NCI-H1930 (cell line): ENCODE measurements at regions not wholly inside any gene's neighbourhood (a gene's known extent, or its start where the extent isn't known, plus 50 kb on each side); places are given as distances from the start of the nearest gene placed in this dataset.

Experiments used
- DNase-seq, 2 experiments: peaks; one replicate each; lab custom pipeline; 2025; lab: John Stamatoyannopoulos, UW

DNA sequence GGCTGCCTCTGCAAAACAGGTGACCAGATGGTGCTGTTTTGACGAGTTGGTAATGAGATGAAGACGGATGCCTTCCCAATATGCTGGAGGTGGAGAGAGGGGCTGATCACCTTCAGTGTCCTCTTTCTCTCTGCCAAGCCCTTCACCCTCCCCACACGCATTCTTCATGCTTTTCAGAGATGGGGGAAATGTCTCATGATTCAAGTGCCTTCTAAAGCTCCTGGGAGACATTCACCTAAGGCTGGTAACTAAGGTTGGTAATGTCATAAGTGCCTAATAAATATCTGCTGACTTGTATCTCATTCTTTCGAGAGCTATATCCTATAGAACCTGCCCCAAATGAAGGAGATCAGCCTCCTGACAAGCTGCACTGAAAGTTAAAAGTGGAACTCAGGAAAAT is 86.2 kb upstream of the MBNL2 start:
- DNase-seq = no peak

DNA sequence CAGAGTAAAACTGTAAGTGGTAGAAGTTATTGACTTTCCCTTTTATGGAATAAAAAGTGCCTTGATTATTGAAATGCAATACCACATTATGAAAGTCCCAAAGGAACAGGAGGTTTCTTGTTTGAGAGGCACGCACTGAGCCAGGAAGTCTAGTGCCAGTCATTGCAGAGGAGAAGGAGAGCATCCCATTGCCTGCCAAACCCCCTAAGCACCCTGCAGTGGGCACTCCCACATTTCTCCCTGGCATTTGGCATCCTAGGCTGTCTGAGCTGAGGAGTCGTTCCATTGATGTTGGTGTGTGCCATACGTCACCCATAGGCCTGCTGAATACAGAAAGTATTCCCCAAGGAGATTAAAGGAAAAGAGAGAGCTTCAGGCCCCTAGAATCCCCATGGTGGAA is 85.7 kb upstream of the MBNL2 start:
- no peak for DNase-seq

DNA sequence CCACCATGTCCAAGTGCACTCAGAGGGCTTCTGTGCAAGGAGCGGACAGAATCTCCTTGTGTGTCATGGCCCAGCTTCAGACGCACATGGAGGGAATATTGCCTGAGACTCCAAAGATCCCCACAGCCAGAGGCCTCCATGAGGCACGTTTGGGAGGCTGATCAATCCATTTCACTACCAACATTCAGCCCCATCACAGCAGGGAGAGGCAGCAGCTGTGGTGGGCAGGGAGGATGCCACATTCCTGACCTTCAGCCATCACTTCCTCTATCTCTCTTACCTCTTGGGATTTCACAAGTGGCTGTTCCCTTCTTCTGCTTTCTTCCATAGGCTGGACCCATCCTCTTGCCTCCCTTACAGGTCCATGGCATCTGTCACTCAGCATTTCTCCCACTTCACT is 82.4 kb upstream of the MBNL2 start:
- DNase-seq = no peak

DNA sequence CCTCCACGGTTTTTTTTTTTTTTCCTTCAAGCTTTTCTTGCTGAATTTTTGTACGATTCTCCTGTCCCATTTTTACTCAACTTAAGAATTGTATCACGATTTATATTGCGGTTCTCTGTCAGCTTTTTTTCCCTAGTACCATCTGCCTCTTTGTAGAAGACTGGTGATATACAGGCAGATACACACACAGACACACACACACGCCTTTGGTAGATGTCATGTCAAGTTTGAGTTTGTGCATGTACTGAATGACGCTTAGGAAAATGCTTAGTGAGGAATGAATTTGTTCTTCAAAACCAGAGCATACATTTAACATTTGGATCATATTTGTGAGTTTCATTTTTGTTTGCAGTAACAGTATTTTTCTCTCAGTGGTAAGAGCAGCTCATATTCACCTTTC is 82.0 kb upstream of the MBNL2 start:
- no peak for DNase-seq

DNA sequence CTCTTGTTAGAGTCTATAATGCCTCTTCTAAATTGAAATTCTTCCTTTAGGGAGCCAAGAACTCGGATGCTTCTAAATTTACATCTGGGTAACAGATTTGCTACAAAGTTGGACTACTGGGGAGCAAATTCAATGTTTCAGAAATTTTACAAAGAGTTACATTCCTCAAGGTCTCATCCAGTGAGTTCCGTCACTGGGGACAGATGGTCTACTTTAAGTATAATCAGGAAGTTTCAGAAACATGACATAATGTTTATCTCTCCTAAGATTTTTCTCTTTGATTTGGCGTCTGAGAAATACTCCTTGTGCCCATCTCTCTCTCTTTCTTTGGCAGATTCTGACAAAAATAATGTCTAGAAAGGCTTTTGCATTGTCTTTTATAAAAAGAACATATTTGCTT is 81.5 kb upstream of the MBNL2 start:
- DNase-seq = no peak

DNA sequence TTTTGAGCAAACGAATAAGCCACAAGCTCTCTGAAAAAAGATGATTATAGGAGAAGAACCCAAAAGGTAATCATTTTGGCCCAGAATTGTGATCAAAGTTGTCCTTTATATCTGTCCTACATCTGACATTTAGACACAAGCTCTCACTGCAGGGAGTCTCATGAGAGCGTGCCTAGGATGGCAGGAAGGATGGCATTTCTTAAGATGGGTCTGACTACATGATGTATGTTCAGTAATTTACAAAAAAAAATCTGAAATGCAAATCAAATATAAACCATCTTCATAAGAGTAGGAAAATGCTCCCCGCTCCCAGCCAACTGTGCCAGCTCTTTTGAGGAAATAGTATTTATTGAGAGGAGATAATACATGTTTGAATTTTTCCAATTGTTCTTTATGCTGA is 81.0 kb upstream of the MBNL2 start:
- DNase-seq = no peak

DNA sequence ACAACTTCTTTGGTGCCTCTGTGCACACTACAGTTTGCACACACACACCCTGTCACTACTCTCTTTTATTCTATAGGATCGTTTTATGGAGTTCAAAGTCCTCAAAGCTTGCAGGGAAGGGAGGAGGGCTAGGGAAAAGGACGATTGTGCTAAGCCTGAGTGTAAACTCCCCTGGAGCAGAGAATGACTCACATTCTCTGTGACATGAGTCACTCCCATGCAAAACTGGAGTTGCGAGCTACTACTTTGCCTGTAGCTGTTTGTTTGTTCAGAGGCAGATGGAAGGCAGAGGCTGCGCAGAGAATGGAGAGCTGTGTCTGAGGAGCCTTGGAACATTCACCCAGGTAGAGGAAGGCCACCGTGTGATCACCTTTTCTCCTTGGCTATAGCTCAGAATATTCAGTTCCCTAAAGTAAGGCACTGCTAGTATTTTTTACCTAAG is 80.5 kb upstream of the MBNL2 start:
- DNase-seq = no peak

DNA sequence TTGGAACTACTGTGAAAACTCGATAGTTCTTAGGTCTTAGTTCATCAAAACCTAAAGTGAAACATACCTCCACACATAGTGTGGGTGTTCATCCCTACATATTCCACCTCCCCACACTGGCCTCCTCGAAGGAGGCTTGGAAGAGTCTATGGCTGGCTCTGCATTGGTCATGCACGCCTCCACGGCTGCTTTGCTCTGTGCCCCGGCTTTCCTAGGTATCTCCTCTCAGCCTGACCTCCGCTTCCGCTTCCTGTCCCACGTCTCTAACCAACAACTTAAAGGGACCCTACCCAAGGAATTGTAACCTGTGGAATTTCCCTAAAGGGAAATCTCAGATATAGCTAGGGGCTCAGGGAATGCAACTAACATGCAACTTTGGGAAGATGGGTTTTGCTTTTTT is 79.7 kb upstream of the MBNL2 start:
- DNase-seq = no peak

DNA sequence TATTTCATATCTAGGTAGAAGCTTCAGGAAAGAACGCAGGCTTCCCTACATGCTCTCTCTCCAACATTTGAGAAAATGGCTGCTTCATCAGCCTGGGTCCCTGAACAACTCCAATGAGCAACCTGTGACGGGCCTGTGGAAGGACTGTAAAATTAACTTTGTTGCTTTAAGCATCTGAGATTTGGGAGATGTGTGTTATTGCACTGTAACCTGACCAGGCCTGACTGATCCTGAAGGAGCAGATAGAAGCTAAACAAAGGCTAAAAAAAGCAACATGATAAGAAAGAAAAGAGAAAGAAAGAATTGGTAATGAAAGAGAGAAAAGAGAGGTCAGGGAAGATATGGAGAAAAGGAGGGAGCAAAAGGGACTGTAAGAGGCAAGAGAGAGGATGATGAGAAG is 77.1 kb upstream of the MBNL2 start:
- DNase-seq = no peak

DNA sequence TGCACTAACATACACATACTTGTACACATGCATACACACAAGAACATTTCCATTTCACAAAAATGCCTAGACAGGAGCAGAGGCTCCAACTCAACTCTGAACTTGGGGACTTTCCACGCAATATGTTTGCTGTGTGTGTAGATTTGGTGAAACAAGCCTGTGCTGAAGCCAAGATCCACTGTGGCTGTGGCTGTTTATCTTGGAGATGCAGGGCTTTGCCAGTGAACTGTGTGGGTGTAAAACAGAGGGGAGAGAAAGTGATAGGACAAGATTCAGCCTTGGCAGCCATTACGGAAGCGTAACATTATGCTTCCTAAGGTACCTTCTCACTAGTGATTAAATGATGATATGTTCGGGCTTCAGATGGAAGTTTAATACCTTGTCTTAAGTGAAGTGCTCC is 73.2 kb upstream of the MBNL2 start:
- DNase-seq = no peak

DNA sequence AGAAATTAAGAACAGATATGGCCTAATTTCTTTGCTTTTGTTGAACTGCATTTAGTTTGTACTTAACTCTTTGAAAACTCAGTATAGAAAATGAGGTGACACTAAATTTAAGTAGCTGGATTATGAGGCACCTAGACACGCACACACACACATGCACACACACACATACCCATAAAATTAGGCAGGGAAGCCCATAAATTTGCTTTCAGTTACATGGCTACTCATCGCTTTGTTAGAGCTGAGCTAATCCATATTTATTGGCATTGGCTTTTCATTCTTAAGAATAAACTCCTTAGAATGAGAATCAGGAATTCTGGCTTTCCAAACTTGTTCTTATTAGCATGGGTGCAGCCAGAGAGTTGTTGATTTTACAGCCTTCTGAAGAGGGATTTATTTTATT is 61.7 kb upstream of the MBNL2 start:
- no peak for DNase-seq

DNA sequence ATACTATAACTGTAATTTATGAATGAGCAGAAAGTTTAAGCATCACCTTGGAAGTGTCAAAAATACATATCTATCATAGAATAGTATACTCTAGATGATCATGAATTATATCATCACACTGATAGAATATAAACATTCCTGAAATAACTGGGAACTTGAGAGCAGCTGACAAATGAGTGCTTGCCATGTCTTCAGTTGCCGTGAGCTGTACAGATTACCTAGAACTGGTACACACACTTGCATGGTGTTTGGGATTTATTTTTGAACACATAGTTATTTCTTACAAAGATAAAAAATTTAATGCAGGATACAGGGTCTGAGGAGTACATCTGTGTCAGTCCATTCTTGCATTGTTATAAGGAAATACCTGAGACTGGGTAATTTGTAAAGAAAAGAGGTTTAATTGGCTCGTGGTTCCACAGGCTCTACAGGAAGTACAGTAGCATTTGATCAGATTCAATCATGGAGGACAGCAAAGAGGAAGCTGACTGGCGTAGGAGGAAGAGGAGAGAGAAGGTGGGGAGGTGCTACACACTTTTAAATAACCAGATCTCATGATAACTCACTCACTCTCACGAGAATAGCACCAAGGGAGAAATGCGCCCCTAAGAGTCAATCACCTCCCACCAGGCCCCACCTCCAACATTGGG is 60.4 kb upstream of the MBNL2 start:
- DNase-seq = no peak

DNA sequence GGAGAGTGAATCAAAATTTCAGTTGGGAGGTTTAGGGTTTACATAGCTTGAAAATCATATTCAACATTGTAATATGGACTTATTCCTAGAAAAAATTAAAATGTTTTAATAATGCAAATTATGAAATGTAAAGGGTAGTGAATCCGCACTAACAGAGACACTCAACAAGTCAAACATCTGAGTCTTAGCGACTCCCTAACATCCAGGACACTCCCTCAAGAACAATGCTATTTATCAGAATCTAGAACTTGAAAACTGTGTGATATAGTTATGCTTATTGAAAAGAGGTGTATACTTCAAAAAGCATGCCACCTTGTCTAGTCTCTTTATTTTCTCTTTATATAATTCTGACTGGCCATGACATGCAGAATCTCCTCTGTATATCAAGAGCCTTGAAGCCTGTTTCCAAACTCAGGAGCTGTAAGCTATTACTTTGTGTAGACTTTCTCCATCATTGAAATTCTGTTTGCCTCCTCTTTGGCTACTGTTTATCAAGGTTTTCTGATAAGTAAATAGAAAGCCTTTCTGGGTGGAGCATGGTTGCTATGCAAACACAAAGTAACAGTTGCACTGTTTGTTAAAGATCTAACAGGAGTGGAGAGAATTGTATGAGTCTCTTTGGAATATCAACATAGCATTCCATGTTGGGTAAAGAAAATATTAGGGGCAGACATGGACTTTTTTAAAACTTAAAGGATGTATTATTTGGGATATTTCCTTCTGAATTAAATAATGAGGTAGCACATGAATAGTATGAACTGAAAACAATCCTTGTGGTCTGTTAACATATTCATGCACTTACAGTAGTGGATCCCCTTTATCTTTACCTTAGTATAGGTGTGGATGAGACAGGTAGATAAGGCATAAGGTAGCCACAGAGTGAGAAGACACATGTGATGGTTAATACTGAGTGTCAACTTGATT is 56.4 kb upstream of the MBNL2 start:
- DNase-seq = no peak

DNA sequence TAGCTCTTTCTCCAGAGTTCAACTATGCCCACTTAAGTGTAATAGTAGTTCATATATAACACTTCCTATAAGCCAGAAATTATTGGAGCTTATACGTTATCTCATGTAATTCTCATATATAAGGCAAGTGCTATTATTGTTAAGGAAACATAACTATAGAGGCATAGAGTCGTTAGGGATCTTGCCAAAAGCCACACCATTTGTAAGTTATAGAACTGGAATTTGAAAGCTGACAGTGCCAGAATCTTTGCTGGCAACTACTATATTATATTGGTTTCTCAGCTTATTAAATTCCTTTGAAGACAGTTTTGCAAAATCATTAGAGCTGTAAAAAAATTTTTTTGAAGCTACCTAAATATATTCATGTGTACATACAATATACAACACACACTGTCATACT is 51.0 kb upstream of the MBNL2 start:
- no peak for DNase-seq
